GM18909 (cell line): ENCODE measurements at regions not wholly inside any gene's neighbourhood (a gene's known extent, or its start where the extent isn't known, plus 50 kb on each side); places are given as distances from the start of the nearest gene placed in this dataset.
"Not testable (repeated sequence)": the region's sequence is repeated elsewhere in the genome, so short reads cannot be mapped to it uniquely, and the experiment has no call there.

Source experiments
- ATAC-seq: cut with Tn5 transposase; IDR thresholded peaks from one replicate; pipeline ENCODE4 v1.9.1; 2021; ENCODE audit warnings: mild to moderate bottlenecking; ENCODE audit not compliant: unreplicated experiment, poor library complexity

DNA sequence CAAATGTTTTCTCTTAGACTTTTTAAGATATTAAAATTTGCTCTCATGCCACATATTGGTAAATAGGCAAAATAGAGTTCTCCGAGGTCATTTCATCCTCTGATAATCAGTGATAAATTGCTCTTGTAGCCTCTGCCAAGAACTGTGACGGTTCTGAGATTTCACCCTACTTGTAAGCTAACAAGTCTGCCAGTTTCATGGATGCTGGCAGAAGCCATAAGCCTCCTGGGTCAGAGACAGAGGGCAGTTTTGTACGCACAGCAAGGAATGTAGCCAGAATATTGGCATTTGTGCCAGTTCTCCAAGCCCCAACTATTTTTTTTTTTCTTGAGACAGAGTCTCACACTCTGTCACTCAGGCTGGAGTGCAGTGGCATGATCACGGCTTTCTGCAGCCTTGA, 945.0 kb upstream of the WWC1 start:
- ATAC-seq = no peak

DNA sequence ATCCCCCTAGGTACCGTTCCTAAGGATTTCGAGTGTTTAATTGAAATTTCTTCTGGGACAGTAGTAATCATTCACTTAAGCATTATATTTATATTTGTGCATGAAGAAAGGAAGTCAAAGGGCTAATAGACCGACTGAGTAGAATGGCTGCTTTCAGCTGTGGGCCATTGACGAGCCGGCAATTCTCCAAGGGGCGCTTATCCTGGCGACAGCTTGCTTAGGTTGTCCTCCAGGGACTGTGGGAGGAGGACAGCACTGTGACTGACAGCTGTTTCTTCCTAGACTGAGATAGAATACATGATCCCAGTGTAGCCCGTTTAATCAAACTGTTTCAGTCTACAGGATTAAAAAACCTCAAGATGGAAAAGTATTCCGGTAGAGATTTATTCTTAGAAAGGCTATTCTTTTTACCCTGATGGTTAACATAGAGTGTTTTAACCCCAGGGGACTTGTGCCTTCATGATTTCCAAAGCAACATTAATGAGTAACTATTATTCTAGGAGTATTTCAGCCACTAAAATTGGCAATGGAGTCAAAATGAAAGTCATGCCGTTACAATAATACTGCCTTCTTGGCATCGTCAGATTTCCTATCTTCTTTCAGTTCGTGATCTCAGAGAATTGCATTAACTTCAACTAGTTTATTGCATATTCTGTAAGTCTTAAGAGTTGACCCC, 943.1 kb upstream of the WWC1 start:
- no peak for ATAC-seq

DNA sequence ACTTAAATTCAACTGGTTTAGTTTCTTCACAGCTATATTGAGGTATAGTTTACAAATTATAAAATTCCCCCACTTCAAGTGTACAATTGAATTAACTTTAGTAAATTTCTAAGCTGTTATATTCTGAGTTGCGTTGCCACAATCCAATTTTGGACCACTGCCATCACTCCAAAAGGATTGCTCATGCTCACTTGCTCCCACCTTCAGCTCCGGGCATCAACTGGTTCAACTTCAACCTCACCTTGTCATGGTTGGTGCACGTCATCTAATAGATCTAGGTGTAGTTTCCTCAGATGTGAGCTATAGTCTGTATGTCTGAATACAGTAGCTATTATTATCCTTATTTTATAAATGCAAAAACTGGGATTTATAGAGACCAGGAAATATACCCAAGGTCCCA, 942.5 kb upstream of the WWC1 start:
- no peak for ATAC-seq

DNA sequence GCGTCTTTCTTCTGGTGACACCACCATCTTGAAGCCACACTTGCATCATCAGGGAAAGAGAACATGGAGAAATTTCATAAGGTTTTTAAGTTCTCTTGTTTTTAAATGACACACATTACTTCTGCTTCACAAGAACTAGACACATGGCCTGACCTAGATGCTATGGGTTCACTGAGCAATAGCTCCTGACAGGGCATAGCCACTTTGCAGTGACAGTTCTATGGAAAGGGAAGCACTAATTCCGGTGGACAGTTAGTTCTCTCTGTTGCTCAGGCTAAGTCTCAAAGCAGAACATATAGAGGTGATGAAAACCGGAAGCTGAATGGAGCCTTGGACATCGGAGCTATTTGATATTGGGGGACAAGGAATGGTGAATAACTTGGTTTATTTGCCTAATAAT, 940.1 kb upstream of the WWC1 start:
- no peak for ATAC-seq

DNA sequence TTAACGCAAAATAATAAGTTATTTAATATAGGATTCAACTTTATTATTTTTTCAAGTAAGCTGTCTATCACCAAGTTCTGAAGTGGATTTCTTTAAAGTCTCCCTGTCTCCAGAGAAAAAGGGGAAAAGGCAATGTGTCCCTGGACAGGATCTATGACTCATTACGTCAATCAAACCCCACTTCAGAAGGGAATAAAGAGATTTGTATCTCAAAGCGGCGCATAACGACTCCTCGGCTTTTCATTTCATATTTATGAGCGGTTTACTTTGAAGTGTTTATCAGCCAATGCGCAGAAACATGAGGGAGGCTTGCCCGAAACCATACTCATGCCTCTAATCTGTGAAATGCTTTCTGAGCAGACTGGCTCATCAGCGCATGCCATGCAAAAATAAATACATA, 938.6 kb upstream of the WWC1 start:
- no peak for ATAC-seq

DNA sequence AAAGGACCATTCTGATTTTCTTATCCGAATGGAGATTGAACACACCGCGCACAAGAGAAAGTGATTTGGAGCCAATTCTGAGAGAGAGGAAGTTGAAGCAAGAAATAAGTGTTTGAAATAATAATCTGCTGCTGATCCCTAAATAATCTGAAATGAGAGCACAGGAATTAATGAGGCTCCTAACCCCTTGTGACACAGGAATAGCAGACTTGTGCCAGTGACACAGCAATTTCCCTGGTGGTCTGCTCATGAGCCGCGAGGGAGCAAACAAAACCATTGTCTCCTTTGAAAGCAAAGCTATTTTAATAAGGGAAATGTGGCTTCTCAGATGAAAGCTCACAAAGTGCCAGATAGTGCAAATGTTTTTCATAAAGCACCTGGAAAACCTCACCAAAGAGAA, 936.1 kb upstream of the WWC1 start:
- ATAC-seq = no peak

DNA sequence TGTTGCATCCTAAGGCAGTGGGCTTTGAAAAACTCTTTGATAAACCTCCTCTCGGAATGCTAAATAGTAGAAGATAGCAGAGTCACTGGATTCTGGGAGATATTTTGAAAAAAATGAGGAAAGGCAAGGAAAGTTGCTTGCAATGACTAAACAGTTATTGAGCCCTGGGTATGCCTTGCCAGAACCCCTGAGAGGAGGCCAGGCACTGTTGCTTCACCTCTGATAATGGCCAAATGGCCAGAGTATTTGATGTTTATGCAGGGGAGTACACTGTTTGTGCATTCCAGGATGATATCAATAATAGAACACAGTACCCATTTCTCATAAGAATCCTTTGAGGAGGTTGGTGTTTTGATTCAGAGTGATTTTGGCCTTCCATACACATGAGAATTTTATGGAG, 935.1 kb upstream of the WWC1 start:
- no peak for ATAC-seq

DNA sequence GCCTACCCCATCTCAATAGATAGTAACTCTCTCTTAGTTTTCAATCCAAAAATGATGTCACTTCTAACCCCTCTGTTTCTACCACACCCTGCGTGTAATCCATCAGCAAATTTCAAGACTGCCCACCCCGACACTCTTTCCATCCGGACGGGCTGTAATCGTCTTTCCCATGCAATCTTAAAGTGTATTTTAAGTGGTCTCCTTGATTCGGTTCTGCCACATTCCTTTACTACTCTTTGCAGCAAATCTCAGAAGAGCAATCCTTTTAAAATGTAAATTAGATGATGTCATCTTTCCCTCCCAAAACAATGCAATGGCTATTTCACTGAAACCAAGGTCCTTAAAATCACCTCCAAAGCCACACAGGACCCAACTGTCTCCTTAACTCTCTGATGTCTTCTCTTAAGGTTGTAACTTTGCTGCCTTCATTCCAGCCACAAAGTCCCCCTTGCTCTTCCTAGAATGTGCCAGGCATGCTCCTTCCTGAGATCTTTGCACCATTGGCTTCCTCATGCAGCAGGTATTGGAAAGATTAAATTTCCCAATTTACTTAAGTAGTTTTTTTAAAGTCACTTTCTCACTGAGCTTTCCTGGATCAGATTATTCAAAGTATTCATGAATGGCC, 932.5 kb upstream of the WWC1 start:
- no peak for ATAC-seq

DNA sequence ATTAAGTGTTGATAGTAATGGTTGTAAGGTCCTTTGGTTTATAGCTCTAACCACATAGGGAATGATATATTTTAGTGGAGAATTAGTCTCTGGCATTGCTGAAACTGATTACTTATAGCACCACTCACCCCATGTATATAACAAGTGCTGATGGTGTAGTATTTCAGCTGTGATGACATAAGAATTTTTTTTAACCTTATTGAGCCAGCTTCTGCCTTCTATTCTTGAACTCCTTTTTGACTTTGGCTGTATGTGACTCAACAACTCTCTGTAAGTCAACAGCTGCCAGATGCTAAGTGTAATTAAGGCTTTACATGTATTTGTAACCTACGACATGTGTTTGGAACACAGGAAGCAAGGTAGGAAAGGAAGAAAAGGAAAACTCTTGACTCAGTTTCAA, 929.6 kb upstream of the WWC1 start:
- no peak for ATAC-seq

DNA sequence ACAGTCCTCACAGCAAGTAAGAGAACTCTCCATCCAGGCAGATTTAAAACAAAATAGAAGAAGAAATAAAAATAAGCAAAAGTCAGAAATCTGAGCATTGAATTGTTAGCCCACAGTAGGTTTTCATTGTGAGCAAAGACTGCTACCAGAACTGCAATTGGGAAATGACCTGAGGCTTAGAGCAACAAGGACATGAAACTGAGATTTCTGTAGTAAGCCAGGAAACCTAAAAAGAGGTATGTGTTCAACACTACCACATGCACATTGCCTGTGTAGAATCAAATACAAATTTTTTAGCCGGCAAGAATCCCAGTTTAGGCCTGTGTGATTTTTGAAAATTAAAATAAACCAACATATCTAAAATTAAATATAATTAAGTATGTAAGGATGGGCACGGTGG, 928.4 kb upstream of the WWC1 start:
- no peak for ATAC-seq

DNA sequence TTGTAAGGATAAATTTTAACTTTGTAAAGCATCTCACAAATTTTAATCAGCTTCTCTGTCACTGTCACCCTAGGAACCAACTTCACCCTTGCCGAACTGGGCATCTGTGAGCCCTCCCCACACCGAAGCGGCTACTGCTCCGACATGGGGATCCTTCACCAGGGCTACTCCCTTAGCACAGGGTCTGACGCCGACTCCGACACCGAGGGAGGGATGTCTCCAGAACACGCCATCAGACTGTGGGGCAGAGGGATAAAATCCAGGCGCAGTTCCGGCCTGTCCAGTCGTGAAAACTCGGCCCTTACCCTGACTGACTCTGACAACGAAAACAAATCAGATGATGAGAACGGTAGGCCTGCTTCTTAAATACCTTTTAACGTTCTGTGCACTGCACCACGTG, 916.3 kb upstream of the WWC1 start:
- no peak for ATAC-seq

DNA sequence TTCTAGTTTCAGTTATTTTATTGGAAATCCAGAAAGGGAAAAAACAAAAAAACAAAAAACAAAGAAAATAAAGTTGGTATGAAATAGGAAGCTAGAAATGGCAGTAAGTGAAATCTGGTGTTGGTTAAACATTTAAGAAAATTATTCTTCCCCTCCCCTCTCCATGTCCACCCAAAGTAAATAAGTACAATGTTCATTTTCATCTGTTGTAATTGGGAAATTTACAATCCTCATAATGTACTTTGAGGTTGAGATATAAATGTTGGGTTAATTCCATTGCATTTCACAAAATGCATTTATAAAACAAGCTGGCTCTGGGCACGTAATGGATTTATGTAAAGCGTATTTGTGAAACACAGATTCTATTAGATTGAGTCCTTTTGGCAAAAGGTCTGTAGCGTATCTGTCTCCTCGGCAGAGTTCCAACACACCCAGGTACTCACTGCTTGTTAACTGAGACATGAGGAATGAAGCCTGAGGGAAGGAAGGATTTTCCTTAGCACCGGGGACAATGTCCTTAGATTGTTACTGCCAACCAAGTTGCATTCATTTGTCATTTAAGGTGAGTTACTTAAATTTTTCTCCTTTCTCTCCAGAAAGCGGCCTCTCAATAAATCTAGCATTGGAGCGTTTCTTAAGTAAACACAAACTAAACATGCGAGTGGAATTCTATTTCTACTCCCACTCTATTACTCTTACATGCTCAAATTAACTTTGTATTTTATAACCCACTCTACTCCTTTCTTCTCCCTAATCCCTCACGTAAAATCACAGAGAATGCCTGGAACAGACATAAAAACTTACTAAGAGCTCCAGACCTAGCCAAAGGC, 912.3 kb upstream of the WWC1 start:
- ATAC-seq = no peak

DNA sequence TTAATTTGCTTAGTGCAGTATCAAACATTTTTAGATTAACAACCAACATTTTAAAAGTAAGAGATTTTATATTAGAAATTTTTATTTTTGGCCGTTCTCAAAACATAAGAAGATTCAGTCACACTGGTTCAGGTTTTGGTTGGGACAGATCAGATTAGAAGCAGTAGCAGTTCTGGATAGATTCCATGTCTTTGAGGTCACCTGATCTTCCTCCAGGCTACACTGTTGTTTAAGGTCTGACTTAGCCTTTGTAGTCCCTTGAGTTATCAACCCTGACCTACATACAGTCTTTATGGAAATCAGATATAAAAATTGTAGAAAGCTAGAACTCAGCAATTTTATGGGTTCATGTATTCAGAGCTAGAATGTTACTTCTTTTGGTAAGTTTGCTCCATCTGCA, 910.0 kb upstream of the WWC1 start:
- no peak for ATAC-seq

DNA sequence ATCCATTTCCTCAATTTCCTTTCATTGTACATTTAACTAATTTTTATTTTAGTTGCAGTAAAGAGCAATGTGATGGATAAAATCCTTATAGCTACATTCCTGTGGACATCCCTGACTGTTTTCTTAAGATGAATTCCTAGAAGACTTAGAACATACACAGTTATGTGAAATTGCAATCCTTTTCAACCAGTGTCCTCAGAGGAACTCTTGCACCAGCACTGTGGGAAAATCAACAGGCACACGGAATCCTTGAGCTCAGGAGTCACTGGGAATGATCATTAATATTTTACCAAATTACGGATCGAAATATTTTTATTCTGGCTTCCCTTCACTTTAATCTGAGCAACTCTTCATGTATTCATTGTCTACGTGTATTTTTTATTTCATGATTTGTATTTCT, 901.9 kb upstream of the WWC1 start:
- no peak for ATAC-seq

DNA sequence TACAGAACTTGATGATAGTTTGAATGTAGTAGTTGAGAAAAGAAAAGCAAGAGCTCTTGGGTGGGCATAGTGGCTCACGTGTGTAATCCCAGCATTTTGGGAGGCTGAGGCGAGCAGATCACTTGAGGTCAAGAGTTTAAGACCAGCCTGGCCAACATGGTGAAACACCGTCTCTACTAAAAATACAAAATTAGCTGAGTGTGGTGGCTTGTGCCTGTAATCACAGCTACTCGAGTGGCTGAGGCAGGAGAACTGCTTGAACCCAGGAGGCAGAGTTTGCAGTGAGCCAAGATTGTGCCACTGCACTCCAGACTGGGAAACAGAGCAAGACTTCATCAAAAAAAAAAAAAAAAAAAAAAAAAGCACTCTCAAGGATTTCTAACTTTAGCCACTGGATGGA, 900.2 kb upstream of the WWC1 start:
- ATAC-seq = not testable (repeated sequence)

DNA sequence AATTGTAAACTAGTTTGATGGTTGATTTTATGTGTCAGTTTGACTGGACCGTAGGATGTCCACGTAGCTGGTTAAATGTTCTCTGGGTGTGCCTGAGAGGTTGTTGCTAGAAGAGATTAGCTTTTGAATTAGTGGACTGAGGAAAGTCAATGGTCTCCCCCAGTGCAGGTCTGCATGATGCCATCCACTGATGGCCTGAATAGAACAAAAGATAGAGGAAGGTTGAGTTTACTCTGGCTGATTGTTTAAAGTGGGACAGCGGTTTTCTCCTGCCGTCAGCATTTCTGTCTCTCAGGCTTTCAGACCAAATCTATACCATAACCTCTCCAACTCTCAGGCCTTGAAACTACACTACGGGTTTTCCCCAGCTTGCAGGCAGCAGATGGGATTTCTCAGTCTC, 899.2 kb upstream of the WWC1 start:
- ATAC-seq = no peak

DNA sequence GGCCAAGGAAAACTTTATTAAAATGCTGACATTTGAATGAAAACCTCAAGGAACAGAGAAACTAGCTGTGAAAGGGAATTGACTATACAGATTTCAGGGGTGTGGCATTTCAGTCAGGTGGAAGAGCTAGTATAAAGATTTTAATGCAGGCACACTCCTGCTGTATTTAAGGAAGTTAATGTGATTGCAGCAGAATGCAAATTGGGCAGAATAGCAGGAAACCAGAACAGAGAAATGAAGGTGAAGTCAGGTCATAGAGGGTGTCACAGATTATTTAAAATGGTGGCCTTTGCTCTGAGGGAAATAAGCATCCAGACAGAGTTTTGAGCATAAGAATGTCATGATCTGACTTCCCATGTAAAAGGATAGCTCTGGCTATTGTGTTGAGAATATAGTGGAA, 898.1 kb upstream of the WWC1 start:
- no peak for ATAC-seq

DNA sequence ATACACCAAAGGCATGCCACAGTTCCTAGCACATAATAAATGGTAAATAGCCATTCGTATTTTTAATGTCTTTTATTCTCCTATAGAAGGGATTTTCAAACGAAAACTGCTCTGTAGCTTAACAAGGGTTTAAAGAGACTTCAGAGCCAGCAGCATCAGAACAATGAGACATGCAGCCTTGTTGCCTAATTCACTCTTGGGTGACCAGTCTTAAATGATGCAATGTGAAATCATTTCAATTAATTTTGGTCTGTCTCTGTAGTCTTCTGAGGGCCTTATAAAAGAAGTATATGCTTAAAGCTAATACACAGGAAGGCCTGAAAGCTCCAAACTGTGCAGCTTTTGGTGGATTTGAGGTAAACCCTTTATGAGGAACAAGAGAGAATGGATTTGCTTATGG, 888.8 kb upstream of the WWC1 start:
- no peak for ATAC-seq

DNA sequence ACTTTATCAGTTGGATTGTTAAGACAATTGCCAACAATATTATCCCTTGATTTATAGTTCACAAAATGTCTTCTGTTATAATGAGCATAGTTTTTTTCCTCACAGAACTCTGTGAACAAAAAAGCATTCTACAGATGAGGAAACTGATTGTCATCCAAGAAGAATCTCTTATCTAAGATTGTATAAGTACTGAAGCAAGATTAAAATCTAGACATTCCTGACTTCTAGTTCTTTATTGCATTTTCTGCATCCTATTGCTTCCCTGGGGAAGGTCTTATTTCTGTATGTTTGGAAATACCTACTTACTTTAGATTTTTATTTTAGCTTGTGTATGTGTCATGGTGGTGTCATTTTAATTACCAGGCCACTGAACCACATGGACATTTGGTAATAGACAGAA, 884.9 kb upstream of the WWC1 start:
- no peak for ATAC-seq

DNA sequence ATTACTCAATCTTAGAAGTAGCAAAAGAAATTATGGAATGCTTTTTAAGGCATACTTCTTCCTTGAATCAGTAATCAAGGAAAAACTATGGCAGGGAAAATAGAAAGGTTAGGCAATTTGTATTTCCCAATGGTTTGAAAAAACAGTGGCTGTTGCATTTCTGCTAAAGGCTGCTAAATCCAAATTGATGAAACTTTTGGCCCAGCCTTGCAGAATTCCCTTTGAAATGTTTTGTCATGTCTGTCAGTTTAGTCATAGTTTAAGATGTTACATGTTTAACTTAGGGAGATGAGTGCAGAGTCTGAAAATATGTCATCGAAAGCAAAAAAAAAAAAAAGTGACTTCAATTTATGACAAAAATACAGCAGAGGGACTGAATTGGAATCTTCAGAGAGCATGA, 878.9 kb upstream of the WWC1 start:
- ATAC-seq = no peak

DNA sequence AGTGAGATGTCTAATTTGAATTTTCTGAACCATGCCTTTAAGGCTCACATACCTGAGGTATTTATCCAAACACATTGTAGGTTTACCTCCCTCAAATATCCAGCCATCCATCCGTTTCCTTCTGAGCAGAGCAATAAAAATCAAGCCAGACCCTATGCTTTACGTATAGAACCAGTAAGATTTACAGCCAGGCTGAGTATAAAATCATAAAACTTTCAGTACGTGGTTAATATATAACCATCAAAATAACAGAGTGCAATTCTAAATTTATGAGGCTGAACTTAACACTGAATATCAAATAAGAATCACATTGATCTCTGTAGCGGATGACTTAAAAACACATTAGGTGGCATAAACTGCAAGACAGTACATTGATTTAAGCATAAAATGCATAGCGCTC, 877.9 kb upstream of the WWC1 start:
- ATAC-seq = no peak

DNA sequence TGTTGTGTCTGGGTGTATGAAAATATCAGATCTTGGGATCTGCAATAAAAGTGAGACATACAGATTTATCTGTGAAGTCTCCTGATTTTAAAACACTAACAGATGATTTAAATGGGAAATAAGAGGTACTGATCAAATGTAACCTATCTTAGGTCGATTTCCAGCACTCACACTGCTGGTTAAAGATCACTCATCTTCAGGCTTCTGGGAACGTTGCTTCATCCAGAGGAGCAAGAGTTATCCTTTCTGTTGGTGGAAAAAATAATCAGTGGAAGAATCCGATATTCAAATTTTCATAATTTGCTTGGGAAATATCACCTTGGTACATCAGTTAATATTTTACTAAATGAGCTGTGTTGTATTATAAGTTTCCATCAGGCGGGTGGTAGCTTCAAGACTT, 876.8 kb upstream of the WWC1 start:
- no peak for ATAC-seq
